IMR-90 (cell line): ENCODE measurements at regions not wholly inside any gene's neighbourhood (a gene's known extent, or its start where the extent isn't known, plus 50 kb on each side); places are given as distances from the start of the nearest gene placed in this dataset.

Experiments used
- CEBPB ChIP-seq: IDR thresholded peaks from 2 replicates; pipeline ENCODE4 v1.6.1; 2012; ENCODE audit warnings: low read depth, low read length, improper control_type of control experiment
- FOS ChIP-seq: fragments of 150-350 bp; IDR thresholded peaks from 2 replicates; pipeline ENCODE4 v1.6.1; 2016; ENCODE audit warnings: low read depth, low read length
- MAFK ChIP-seq: IDR thresholded peaks from 2 replicates; pipeline ENCODE4 v1.6.1; 2012; ENCODE audit warnings: low read depth, low read length, improper control_type of control experiment
- MAZ ChIP-seq: IDR thresholded peaks from 2 replicates; pipeline ENCODE4 v1.6.1; 2012; ENCODE audit warnings: low read depth, mild to moderate bottlenecking, low read length, improper control_type of control experiment, moderate library complexity, borderline replicate concordance
- MXI1 ChIP-seq: IDR thresholded peaks from 2 replicates; pipeline ENCODE4 v1.6.1; 2012; ENCODE audit warnings: low read depth, mild to moderate bottlenecking, low read length, moderate library complexity, borderline replicate concordance
- POLR2A ChIP-seq: IDR thresholded peaks from 2 replicates; pipeline ENCODE4 v1.6.1; 2012; ENCODE audit warnings: mild to moderate bottlenecking, low read depth, low read length
- RAD21 ChIP-seq: IDR thresholded peaks from 2 replicates; pipeline ENCODE4 v1.6.1; 2012; ENCODE audit warnings: low read length, improper control_type of control experiment
- RCOR1 ChIP-seq: IDR thresholded peaks from 2 replicates; pipeline ENCODE4 v1.6.1; 2012; ENCODE audit warnings: mild to moderate bottlenecking, low read length, improper control_type of control experiment; ENCODE audit not compliant: insufficient replicate concordance
- SMC3 ChIP-seq: fragments of 150-350 bp; IDR thresholded peaks from 2 replicates; pipeline ENCODE4 v1.6.1; 2016; ENCODE audit warnings: low read depth, mild to moderate bottlenecking, antibody characterized with exemption, low read length, moderate library complexity
- TF ChIP-seq, protein P1 (sequence below): conservative IDR thresholded peaks from 2 replicates; pipeline ENCODE4 v1.5.1; 2012; ENCODE audit warnings: mild to moderate bottlenecking, low read depth, low read length, improper control_type of control experiment
- TF ChIP-seq, protein P2 (sequence below): fragments of 150-350 bp; IDR thresholded peaks from 2 replicates; pipeline ENCODE4 v1.6.1; 2016; ENCODE audit warnings: low read depth, mild to moderate bottlenecking, low read length, moderate library complexity, borderline replicate concordance

DNA sequence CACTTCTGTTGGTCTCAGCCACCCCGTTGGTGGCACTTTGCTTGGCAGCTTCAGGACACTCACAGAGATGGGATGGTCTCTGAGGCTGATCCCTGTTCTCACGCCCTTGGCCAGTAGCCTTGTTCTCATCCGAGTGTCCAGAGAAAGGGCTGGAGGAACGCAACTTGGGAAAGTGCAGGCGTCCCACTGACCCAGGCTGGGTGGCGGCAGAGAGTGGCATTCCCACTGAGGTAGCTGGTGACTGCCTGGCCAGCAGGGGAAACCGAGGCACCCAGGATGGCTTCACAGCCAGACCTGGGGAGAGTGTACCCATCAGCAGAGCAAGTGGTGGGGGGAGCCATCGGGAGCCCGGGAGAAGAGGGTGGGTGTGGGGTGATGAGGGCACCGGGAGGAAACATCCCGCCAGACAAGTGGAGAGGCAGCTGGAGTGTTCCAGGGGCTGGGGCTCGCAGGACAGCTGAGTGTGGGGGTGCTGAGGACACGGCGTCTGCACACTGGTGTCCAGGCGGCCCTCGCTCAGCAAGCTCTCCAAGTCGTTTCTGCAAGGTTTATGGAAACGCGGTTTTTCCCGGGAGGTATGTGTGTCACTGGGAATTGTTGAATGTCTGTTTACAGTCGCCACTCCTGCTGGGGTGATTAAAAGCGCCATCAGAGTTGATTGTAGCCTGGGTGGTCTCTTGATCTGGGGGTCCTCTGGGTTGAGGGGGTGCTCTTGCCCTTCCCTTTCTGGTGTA is 97.8 kb downstream of the SIK1 start:
- TF ChIP-seq SMC3, result no peak
- TF ChIP-seq MAFK, result no peak
- TF ChIP-seq, protein P1, sequence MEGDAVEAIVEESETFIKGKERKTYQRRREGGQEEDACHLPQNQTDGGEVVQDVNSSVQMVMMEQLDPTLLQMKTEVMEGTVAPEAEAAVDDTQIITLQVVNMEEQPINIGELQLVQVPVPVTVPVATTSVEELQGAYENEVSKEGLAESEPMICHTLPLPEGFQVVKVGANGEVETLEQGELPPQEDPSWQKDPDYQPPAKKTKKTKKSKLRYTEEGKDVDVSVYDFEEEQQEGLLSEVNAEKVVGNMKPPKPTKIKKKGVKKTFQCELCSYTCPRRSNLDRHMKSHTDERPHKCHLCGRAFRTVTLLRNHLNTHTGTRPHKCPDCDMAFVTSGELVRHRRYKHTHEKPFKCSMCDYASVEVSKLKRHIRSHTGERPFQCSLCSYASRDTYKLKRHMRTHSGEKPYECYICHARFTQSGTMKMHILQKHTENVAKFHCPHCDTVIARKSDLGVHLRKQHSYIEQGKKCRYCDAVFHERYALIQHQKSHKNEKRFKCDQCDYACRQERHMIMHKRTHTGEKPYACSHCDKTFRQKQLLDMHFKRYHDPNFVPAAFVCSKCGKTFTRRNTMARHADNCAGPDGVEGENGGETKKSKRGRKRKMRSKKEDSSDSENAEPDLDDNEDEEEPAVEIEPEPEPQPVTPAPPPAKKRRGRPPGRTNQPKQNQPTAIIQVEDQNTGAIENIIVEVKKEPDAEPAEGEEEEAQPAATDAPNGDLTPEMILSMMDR, result no peak
- TF ChIP-seq MXI1, result no peak
- no peak for TF ChIP-seq MAZ
- TF ChIP-seq POLR2A, result no peak; the same call in 1 of the 2 replicates
- no peak for TF ChIP-seq RAD21
- TF ChIP-seq, protein P2, sequence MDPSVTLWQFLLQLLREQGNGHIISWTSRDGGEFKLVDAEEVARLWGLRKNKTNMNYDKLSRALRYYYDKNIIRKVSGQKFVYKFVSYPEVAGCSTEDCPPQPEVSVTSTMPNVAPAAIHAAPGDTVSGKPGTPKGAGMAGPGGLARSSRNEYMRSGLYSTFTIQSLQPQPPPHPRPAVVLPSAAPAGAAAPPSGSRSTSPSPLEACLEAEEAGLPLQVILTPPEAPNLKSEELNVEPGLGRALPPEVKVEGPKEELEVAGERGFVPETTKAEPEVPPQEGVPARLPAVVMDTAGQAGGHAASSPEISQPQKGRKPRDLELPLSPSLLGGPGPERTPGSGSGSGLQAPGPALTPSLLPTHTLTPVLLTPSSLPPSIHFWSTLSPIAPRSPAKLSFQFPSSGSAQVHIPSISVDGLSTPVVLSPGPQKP, result no peak
- no peak for TF ChIP-seq RCOR1
- no peak for TF ChIP-seq CEBPB
- no peak for TF ChIP-seq FOS
